CD4-positive, alpha-beta memory T cell (primary cell): ENCODE measurements at regions not wholly inside any gene's neighbourhood (a gene's known extent, or its start where the extent isn't known, plus 50 kb on each side); places are given as distances from the start of the nearest gene placed in this dataset.
"Not testable (repeated sequence)": the region's sequence is repeated elsewhere in the genome, so short reads cannot be mapped to it uniquely, and the experiment has no call there.

Experiments used
- CTCF ChIA-PET: fragments of 350-600 bp; sonication (Branson Sonifier 250); formaldehyde crosslinking; loops from one replicate; lab custom pipeline; 2021; ENCODE audit warnings: inconsistent platforms; ENCODE audit not compliant: partially characterized antibody; lab: Charles Lee
- POLR2A ChIA-PET: fragments of 350-600 bp; sonication (Branson Sonifier 250); formaldehyde crosslinking; loops from one replicate; lab custom pipeline; 2021; ENCODE audit not compliant: partially characterized antibody; lab: Charles Lee
- DNase-seq, 5 donors: peaks; one replicate each; pipeline versions ENCODE4 v3.0.0 to v3.0.0-alpha.2; 2020 to 2022; ENCODE audit warnings: mixed read lengths in 1 of 5
- H3K27ac ChIP-seq: one replicate; pipeline ENCODE4 v1.7.0; 2013; ENCODE audit warnings: low read depth, low read length
- H3K27me3 ChIP-seq: 2 replicates; pipeline ENCODE4 v1.7.0; 2013; ENCODE audit warnings: mild to moderate bottlenecking, low read length, moderate library complexity; ENCODE audit not compliant: insufficient read depth
- H3K36me3 ChIP-seq: 2 replicates; pipeline ENCODE4 v1.7.0; 2013; ENCODE audit warnings: mild to moderate bottlenecking, low read length, moderate library complexity; ENCODE audit not compliant: insufficient read depth
- H3K4me1 ChIP-seq: 2 replicates; pipeline ENCODE4 v1.7.0; 2013; ENCODE audit warnings: mild to moderate bottlenecking, low read length, moderate library complexity; ENCODE audit not compliant: insufficient read depth
- H3K4me3 ChIP-seq, 2 donors: one replicate each; pipeline ENCODE4 v1.7.0; 2013; ENCODE audit warnings: low read length in 2 of 2, mild to moderate bottlenecking in 1 of 2
- H3K9me3 ChIP-seq, 2 donors: one replicate each; pipeline ENCODE4 v1.7.0; 2013; ENCODE audit warnings: low read length in 2 of 2, control low read depth in 1 of 2; ENCODE audit not compliant: control insufficient read depth in 1 of 2
- H3K27ac Mint-ChIP-seq, 7 donors: one replicate each; pipeline ENCODE4 v1.8.0; 2020 to 2021; ENCODE audit warnings: mixed read lengths in 7 of 7, mild to moderate bottlenecking in 6 of 7, inconsistent platforms in 3 of 7, moderate library complexity in 3 of 7
- H3K27me3 Mint-ChIP-seq, 2 donors: one replicate each; pipeline ENCODE4 v1.8.0; 2020 to 2021; ENCODE audit warnings: mixed read lengths in 2 of 2
- H3K36me3 Mint-ChIP-seq, 2 donors: one replicate each; pipeline ENCODE4 v1.8.0; 2020 to 2021; ENCODE audit warnings: mixed read lengths in 2 of 2, inconsistent platforms in 1 of 2, mild to moderate bottlenecking in 1 of 2
- H3K4me1 Mint-ChIP-seq, 4 donors: one replicate each; pipeline ENCODE4 v1.8.0; 2020 to 2021; ENCODE audit warnings: mixed read lengths in 4 of 4, mild to moderate bottlenecking in 1 of 4
- H3K4me3 Mint-ChIP-seq, 8 donors: one replicate each; pipeline ENCODE4 v1.8.0; 2020 to 2021; ENCODE audit warnings: mixed read lengths in 8 of 8, mild to moderate bottlenecking in 7 of 8, moderate library complexity in 6 of 8, inconsistent platforms in 3 of 8
- H3K9me3 Mint-ChIP-seq, 8 donors: one replicate each; pipeline ENCODE4 v1.8.0; 2020 to 2021; ENCODE audit warnings: mixed read lengths in 8 of 8, mild to moderate bottlenecking in 5 of 8, inconsistent platforms in 3 of 8, moderate library complexity in 1 of 8
- intact Hi-C: fragments of 100-400 bp; cut with micrococcal nuclease; formaldehyde crosslinking; loops from one replicate; pipeline ENCODE4 v1.15.1; 2023

DNA sequence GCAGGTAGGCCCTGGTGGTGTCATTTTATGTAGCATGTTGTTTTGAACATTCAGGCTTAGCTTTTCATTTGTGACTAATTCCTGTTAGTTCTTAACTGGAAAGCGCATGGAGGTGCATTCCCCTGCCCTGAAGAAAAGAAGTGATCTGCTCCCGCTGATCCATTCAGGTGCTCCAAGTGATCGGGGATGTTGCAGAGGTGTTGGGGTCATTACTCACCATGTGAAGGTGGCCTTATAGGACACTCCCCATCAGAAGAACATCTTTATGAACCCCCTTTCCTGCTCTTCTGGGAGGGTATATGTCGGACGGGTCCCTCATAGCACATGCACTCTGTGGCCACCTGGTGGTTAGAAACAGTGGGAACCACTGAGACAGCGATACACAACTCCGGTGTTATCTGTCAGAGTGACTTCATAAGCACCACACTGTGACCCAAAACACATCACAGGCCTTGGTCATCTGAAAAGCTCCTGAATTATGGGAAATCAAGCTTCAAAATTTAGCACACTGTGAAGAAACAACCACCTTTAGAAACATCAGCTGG is 172.5 kb upstream of the NOTCH2NLA start:
- H3K27me3 Mint-ChIP-seq, H3K36me3 ChIP-seq, H3K27ac ChIP-seq, H3K9me3 Mint-ChIP-seq, H3K4me3 ChIP-seq, H3K36me3 Mint-ChIP-seq, intact Hi-C loops, H3K27me3 ChIP-seq, CTCF ChIA-PET, H3K9me3 ChIP-seq: not testable (repeated sequence)
- Mint-ChIP-seq H3K27ac (peak overlapping the region; percentile 84 to 97 (median 95)), H3K4me1 (peaks cover 15 to 28% (median 23%) of the 10 kb centered on the region in 4 donors), H3K4me3 (peak overlapping the region; percentile 26 to 87 (median 71))
- DNase-seq = peak; percentile 43 to 51 (median 47)
- POLR2A ChIA-PET = interaction anchor here (1.5 kb wide), 1 partner anchor 25 kb away, joined by 5 read pairs; no protein-coding TSS in a partner anchor
- peaks cover 25% of the 10 kb centered on the region for H3K4me1 ChIP-seq

DNA sequence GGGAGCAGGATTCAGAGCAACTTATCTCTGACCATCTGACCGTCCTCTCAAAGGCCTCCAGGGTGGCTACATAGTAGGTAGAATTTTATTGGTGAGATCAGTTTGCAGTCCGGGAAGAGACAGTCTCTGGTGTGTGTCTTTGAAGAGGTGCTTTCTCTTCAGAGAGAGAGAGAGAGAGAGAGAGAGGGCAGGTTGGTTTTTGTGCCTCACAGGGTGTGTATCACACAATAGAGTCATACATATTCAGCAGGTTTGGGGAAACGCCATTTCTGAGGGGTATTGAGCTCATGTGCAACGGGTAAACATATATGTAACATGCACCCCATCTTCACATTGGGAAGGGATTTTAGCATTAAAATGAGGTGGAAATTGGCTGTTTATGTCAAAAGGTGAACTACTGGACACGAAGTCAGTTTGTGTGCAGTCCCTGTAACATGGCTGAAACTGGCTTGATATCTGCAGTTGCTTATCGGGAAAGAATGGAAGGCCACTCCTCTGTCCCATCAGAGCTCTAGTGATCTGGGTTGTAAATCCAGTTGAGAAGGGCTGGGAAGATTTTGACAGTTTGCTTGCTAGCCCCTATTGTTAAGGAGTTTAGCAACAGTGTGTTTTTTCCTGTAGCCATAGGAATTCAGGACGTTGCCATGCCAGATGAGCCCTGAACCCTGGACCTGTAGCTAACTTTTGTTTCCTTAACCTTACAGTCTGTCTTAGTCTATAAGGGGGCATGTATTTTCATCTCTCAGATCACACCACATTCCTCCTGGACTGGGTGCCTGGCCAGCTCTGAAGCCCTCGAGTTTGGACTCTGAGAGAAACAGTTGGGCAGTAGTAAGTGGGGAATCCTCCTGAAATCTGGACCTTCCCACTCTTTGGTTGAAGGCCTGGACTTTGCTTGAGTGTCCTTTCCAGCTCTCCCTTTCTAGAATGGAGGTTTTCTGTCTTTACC is 171.6 kb upstream of the NOTCH2NLA start:
- Mint-ChIP-seq H3K4me3 (peak overlapping the region in 7 of 8 donors; percentile 4 to 82 (median 54)), H3K27ac (peak overlapping the region; percentile 84 to 97 (median 95)), H3K4me1 (peaks cover 15 to 28% (median 23%) of the 10 kb centered on the region in 4 donors)
- peaks cover 25% of the 10 kb centered on the region for H3K4me1 ChIP-seq
- POLR2A ChIA-PET = interaction anchor here (1.5 kb wide), 1 partner anchor 24 kb away, joined by 5 read pairs; no protein-coding TSS in a partner anchor
- H3K36me3 Mint-ChIP-seq, CTCF ChIA-PET, H3K36me3 ChIP-seq, H3K27ac ChIP-seq, H3K27me3 ChIP-seq, H3K27me3 Mint-ChIP-seq, H3K9me3 Mint-ChIP-seq, H3K4me3 ChIP-seq, H3K9me3 ChIP-seq, intact Hi-C loops: not testable (repeated sequence)
- peak in 1 of 5 donors; percentile 19 for DNase-seq

DNA sequence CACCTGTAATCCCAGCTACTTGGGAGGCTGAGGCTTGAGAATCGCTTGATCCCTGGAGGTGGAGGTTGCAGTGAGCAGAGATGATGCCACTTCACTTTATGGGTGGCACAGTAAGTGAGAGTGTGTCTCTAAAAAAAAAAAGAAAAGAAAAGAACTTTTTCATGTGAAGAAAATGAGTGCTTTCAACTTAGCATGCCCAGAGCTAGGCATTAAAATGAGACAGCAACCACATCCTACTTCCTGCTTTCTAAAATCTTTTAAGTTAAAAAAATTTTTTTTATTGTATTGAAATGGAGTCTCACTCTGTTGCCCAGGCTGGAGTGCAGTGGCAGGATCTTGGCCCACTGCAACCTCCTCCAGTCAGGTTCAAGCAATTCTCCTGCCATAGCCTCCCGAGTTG is 170.4 kb upstream of the NOTCH2NLA start:
- POLR2A ChIA-PET = interaction anchor here (1.0 kb wide), 1 partner anchor 22 kb away, joined by 9 read pairs; no protein-coding TSS in a partner anchor
- peak in 4 of 5 donors; percentile 51 to 63 (median 54) for DNase-seq
- H3K9me3 ChIP-seq, H3K36me3 Mint-ChIP-seq, H3K36me3 ChIP-seq, H3K27ac ChIP-seq, intact Hi-C loops, CTCF ChIA-PET, H3K9me3 Mint-ChIP-seq, H3K27me3 Mint-ChIP-seq, H3K4me3 ChIP-seq, H3K27me3 ChIP-seq: not testable (repeated sequence)
- peaks cover 25% of the 10 kb centered on the region for H3K4me1 ChIP-seq
- H3K27ac Mint-ChIP-seq = peak overlapping the region in 6 of 7 donors; percentile 70 to 94 (median 90)
- H3K4me3 Mint-ChIP-seq = peak overlapping the region in 4 of 8 donors; percentile 40 to 69 (median 57)
- H3K4me1 Mint-ChIP-seq = peaks cover 15 to 28% (median 23%) of the 10 kb centered on the region in 4 donors

DNA sequence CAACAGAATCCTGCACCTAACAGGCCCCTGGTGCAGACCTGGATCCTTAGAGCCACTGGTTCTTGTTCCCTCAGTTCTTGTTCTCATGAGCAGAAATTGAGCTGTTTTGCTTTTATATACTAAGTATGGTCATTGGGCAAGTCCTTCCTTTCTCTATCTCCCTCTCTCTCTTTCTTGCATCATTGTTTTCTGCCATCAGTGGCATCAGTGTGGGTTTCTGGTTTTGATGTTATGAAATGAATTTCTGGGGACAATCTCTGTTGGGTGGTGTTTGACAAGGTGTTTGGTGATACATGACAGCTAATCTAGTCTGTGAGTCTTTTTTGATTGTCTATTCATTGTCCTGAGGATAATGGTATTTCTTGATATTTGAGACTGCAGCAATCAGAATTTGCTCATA is 168.0 kb upstream of the NOTCH2NLA start:
- H3K27ac ChIP-seq, CTCF ChIA-PET, H3K36me3 Mint-ChIP-seq, DNase-seq, POLR2A ChIA-PET, intact Hi-C loops, H3K9me3 Mint-ChIP-seq, H3K36me3 ChIP-seq, H3K4me3 ChIP-seq, H3K27me3 ChIP-seq, H3K27me3 Mint-ChIP-seq, H3K9me3 ChIP-seq, H3K4me3 Mint-ChIP-seq: not testable (repeated sequence)
- peaks cover 17 to 23% (median 21%) of the 10 kb centered on the region in 4 donors for H3K4me1 Mint-ChIP-seq
- peaks cover 24% of the 10 kb centered on the region for H3K4me1 ChIP-seq
- peak overlapping the region in 3 of 7 donors; percentile 43 to 75 (median 53) for H3K27ac Mint-ChIP-seq

DNA sequence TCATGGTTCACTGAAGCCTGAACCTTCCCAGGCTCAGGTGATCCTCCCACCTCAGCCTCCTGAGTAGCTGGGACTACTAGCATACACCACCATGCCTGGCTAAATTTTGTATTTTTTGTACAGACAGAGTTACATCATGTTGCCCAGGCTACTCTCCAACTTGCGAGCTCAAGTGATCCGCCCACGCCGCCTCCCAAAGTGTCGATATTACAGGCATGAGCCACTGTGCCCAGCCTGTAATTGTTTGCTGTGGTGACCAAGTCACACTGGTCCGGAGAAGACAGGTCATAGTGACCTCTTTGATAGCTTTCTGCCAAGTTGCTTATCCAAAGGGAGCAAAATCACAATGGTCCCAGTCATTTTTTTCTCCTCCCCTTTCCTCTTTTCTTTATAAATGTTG is 167.4 kb upstream of the NOTCH2NLA start:
- DNase-seq, H3K27me3 Mint-ChIP-seq, H3K27me3 ChIP-seq, H3K36me3 Mint-ChIP-seq, POLR2A ChIA-PET, intact Hi-C loops, H3K9me3 ChIP-seq, H3K27ac ChIP-seq, H3K27ac Mint-ChIP-seq, H3K4me3 Mint-ChIP-seq, H3K9me3 Mint-ChIP-seq, H3K4me3 ChIP-seq, CTCF ChIA-PET, H3K36me3 ChIP-seq: not testable (repeated sequence)
- H3K4me1 Mint-ChIP-seq = peaks cover 12 to 17% (median 16%) of the 10 kb centered on the region in 4 donors
- H3K4me1 ChIP-seq = peaks cover 18% of the 10 kb centered on the region

DNA sequence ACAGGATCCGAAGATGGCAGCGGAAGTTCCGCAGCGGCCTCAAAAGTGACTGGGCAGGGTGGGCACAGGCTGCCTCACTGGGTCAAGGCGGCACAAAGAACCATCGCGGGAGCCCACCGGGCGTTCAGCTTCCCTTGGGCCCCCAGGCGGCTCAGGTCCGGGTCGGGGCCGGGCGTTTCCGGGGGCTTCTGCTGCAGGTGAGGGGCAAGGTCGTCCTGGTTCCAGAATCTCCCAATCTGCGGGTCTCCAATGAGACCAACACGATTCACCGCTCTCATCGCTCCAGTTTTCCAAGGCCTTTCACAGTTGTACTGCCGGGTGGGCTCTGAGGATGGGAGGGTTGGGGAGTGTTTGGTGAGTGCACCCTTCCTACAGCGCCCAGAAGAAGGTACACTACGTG is 165.0 kb upstream of the NOTCH2NLA start:
- H3K27ac Mint-ChIP-seq, H3K4me3 Mint-ChIP-seq, H3K4me1 Mint-ChIP-seq, DNase-seq, H3K27ac ChIP-seq, CTCF ChIA-PET, POLR2A ChIA-PET, intact Hi-C loops, H3K27me3 ChIP-seq, H3K9me3 ChIP-seq, H3K9me3 Mint-ChIP-seq, H3K36me3 Mint-ChIP-seq, H3K27me3 Mint-ChIP-seq, H3K4me1 ChIP-seq, H3K36me3 ChIP-seq, H3K4me3 ChIP-seq: not testable (repeated sequence)

DNA sequence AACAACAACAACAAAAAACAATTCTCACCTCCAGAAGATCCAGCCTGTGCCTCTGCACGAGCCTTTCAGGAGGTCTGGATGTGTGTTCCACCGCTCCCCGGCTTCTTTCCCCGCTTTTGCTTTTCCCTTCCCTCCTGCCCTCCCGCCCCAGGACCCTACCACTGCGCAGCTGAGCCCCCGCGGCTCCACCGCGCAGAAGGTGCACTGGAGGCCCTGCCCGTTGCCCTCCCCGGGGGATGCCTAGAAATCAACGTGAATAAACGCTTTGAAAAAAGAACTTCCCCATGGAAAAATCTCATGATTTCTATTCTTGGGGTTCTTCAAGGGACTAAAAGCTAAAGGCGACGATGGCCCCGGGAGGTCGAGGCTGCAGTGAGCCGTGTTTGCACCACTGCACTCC is 164.3 kb upstream of the NOTCH2NLA start:
- H3K27me3 ChIP-seq, H3K27ac Mint-ChIP-seq, POLR2A ChIA-PET, intact Hi-C loops, H3K4me1 Mint-ChIP-seq, H3K9me3 Mint-ChIP-seq, H3K27ac ChIP-seq, H3K36me3 ChIP-seq, CTCF ChIA-PET, H3K9me3 ChIP-seq, H3K4me1 ChIP-seq, H3K36me3 Mint-ChIP-seq, H3K27me3 Mint-ChIP-seq, H3K4me3 ChIP-seq, DNase-seq, H3K4me3 Mint-ChIP-seq: not testable (repeated sequence)
